K562 (cell line): ENCODE measurements at regions not wholly inside any gene's neighbourhood (a gene's known extent, or its start where the extent isn't known, plus 50 kb on each side); places are given as distances from the start of the nearest gene placed in this dataset.

ENCODE experiments used
- ATAC-seq: fragments of 200-7000 bp; cut with Tn5 transposase; 3 replicates; pipeline ENCODE4 v1.9.1; 2020; ENCODE audit warnings: moderate library complexity
- BruUV-seq: library from RNA; stranded (reverse); fragments of 400-500 nt; replicated peaks from 2 replicates; lab custom pipeline; 2021; lab: Mats Ljungman, UMichigan
- CTCF ChIA-PET: fragments of 300-600 bp; formaldehyde crosslinking; extraction: SDS; loops from one replicate; lab custom pipeline; 2021; ENCODE audit warnings: low intra/inter-chr PET ratio; lab: Yijun Ruan, JAX
- POLR2A ChIA-PET: fragments of 300-600, 350-650 bp; sonication (Branson Sonifier 250); formaldehyde crosslinking; extraction: SDS; loops from one replicate; lab custom pipeline; 2021; ENCODE audit warnings: antibody characterized with exemption, inconsistent platforms; lab: Yijun Ruan, JAX
- DNase-seq, 4 experiments: peaks; one replicate each; pipeline versions ENCODE4 v3.0.0 to v3.0.0-alpha.2; 2011 to 2018; ENCODE audit warnings: low spot score in 3 of 4, mixed read lengths in 3 of 4; ENCODE audit errors: extremely low read depth in 1 of 4
- FAIRE-seq: peaks from 2 replicates; lab custom pipeline; 2011; peaks lifted over from hg19 to GRCh38; lab: Jason Lieb, UNC
- H2AFZ ChIP-seq: 2 replicates; pipeline ENCODE4 v1.6.0; 2011; ENCODE audit warnings: low read depth, low read length, control low read depth, inconsistent platforms
- H3K27ac ChIP-seq: fragments of 200-600 bp; 3 replicates; pipeline ENCODE4 v1.8.0; 2011; ENCODE audit warnings: low read depth, mild to moderate bottlenecking, control low read depth, inconsistent platforms, low read length, moderate library complexity, mixed read lengths; ENCODE audit errors: extremely low read depth
- H3K27me3 ChIP-seq, 2 experiments: fragments of 300-600 bp in 1 of 2; 2 replicates in 1 of 2; 3 replicates in 1 of 2; pipeline versions ENCODE4 v1.6.0 to v1.8.0; 2011; ENCODE audit warnings: inconsistent platforms in 2 of 2, low read length in 2 of 2, mild to moderate bottlenecking in 1 of 2, mixed read lengths in 1 of 2, moderate library complexity in 1 of 2; ENCODE audit not compliant: control insufficient read depth in 2 of 2, insufficient read depth in 2 of 2
- H3K36me3 ChIP-seq: fragments of 300-600 bp; 3 replicates; pipeline ENCODE4 v1.8.0; 2011; ENCODE audit warnings: mild to moderate bottlenecking, low read length, inconsistent platforms; ENCODE audit not compliant: control insufficient read depth, insufficient read depth
- H3K4me1 ChIP-seq, 2 experiments: fragments of 200-600 bp in 1 of 2; replicated peaks in 1 of 2; 2 replicates in 1 of 2; 3 replicates in 1 of 2; pipeline versions ENCODE4 v1.5.1 to v1.8.0; 2011; ENCODE audit warnings: inconsistent platforms in 2 of 2, low read length in 2 of 2, mild to moderate bottlenecking in 1 of 2, mixed read lengths in 1 of 2, moderate library complexity in 1 of 2; ENCODE audit not compliant: control insufficient read depth in 2 of 2, insufficient read depth in 2 of 2
- H3K4me2 ChIP-seq: 2 replicates; pipeline ENCODE4 v1.6.1; 2011; ENCODE audit warnings: low read length, control low read depth, inconsistent platforms, mixed read lengths; ENCODE audit not compliant: insufficient read depth
- H3K4me3 ChIP-seq: fragments of 200-600 bp; sonication (generic), shearing (Covaris generic); 2 replicates; pipeline ENCODE4 v1.5.1; 2016; ENCODE audit warnings: control low read depth, inconsistent platforms
- H3K79me2 ChIP-seq: fragments of 200-600 bp; 3 replicates; pipeline ENCODE4 v1.8.0; 2011; ENCODE audit warnings: low read length, inconsistent platforms; ENCODE audit not compliant: control insufficient read depth, insufficient read depth
- H3K9ac ChIP-seq, 2 experiments: 2 replicates each; pipeline versions ENCODE4 v1.6.0 to v1.6.1; 2011; ENCODE audit warnings: low read depth in 2 of 2, low read length in 2 of 2, control low read depth in 1 of 2, inconsistent platforms in 1 of 2, mild to moderate bottlenecking in 1 of 2, mixed read lengths in 1 of 2; ENCODE audit not compliant: insufficient read depth in 1 of 2
- H3K9me1 ChIP-seq: one replicate; pipeline ENCODE4 v1.6.0; 2011; ENCODE audit warnings: inconsistent platforms, mild to moderate bottlenecking, low read length, moderate library complexity; ENCODE audit not compliant: control insufficient read depth, insufficient read depth
- H3K9me3 ChIP-seq: replicated peaks from 2 replicates; pipeline ENCODE4 v1.5.1; 2011; ENCODE audit warnings: low read depth, low read length, inconsistent platforms; ENCODE audit not compliant: control insufficient read depth, insufficient read depth
- H4K20me1 ChIP-seq: replicated peaks from 2 replicates; pipeline ENCODE4 v1.6.1; 2011; ENCODE audit warnings: low read length, inconsistent platforms, mixed read lengths; ENCODE audit not compliant: control insufficient read depth, insufficient read depth
- COPS2 ChIP-seq: fragments of 450-650 bp; conservative IDR thresholded peaks from 2 replicates; pipeline ENCODE4 v1.6.1; 2016; ENCODE audit warnings: mild to moderate bottlenecking, moderate library complexity
- CTBP1 ChIP-seq: fragments of 450-650 bp; IDR thresholded peaks from 2 replicates; pipeline ENCODE4 v1.6.1; 2016; ENCODE audit warnings: borderline replicate concordance
- FOSL1 ChIP-seq: fragments of 200-800 bp; sonication (Bioruptor generic); conservative IDR thresholded peaks from 2 replicates; pipeline ENCODE4 v1.6.1; 2016; ENCODE audit warnings: missing genetic modification characterization, missing compliant biosample characterization
- FOXA3 ChIP-seq, 2 experiments: fragments of 450-650 bp in 1 of 2; sonication (generic) in 1 of 2; formaldehyde crosslinking; IDR thresholded peaks in 1 of 2; conservative IDR thresholded peaks in 1 of 2; 2 replicates each; pipeline versions ENCODE4 v1.4.0 to v1.8.0; 2020 to 2022; ENCODE audit warnings: mild to moderate bottlenecking in 2 of 2, missing genetic modification reagents in 1 of 2
- FOXJ2 ChIP-seq: fragments of 200-800 bp; sonication (Bioruptor generic); IDR thresholded peaks from 2 replicates; pipeline ENCODE4 v1.6.1; 2016; ENCODE audit warnings: missing genetic modification characterization, missing compliant biosample characterization
- HDAC6 ChIP-seq: IDR thresholded peaks from 2 replicates; pipeline ENCODE4 v1.6.1; 2012; ENCODE audit warnings: low read depth, mild to moderate bottlenecking, control low read depth, inconsistent platforms, low read length, moderate library complexity
- HNRNPLL ChIP-seq: fragments of 200-400 bp; formaldehyde crosslinking; IDR thresholded peaks from 2 replicates; pipeline ENCODE4 v1.6.1; 2017; ENCODE audit warnings: low read length, low read depth, mild to moderate bottlenecking; ENCODE audit not compliant: poor library complexity, severe bottlenecking
- LCOR ChIP-seq: sonication (generic); formaldehyde crosslinking; IDR thresholded peaks from 2 replicates; pipeline ENCODE4 v1.8.0; 2022; ENCODE audit warnings: mild to moderate bottlenecking, missing genetic modification reagents
- MBD1 ChIP-seq: fragments of 250-450 bp; sonication (Bioruptor Pico); IDR thresholded peaks from 2 replicates; pipeline ENCODE4 v1.8.0; 2022; ENCODE audit warnings: inconsistent platforms
- PKNOX1 ChIP-seq: fragments of 450-650 bp; IDR thresholded peaks from 2 replicates; pipeline ENCODE4 v1.6.1; 2016
- RFX1 ChIP-seq: fragments of 450-650 bp; IDR thresholded peaks from 2 replicates; pipeline ENCODE4 v1.6.1; 2016; ENCODE audit warnings: mild to moderate bottlenecking, moderate library complexity
- SMARCA5 ChIP-seq: fragments of 450-650 bp; IDR thresholded peaks from 2 replicates; pipeline ENCODE4 v1.6.1; 2016
- ZNF589 ChIP-seq: fragments of 200-800 bp; sonication (Bioruptor generic); IDR thresholded peaks from 2 replicates; pipeline ENCODE4 v1.6.1; 2016; ENCODE audit warnings: low read depth, missing genetic modification characterization, missing compliant biosample characterization
- WGBS: fragments of 100-300 bp; shearing (Covaris generic); methylation state at CpG from one replicate; pipeline ENCODE4 v1.1.6; 2016; ENCODE audit warnings: low coverage, mixed read lengths; ENCODE audit not compliant: insufficient coverage; ENCODE audit errors: missing lambda C conversion rate; 5-methylcytosine and 5-hydroxymethylcytosine counted together
- in situ Hi-C: fragments of 300-500 bp; cut with MboI; formaldehyde crosslinking; loops from 4 replicates; pipeline ENCODE4 v1.15.0; 2018; ENCODE audit warnings: inconsistent platforms, mixed read lengths
- intact Hi-C: fragments of 100-400 bp; cut with micrococcal nuclease; formaldehyde crosslinking; loops from 2 replicates; pipeline ENCODE4 v1.14.2; 2022

GRCh38 chr19:28618504-28618903 lies 594.4 kb downstream of the UQCRFS1 start:
- BruUV-seq: no TSS peak
- 0 out of 2 replicates have a peak, but pooled peaks cover 4% of the 10 kb centered on the region for H4K20me1 ChIP-seq
- H3K27me3 ChIP-seq: no peaks in the 10 kb centered on the region
- no peak overlapping the region for H3K27ac ChIP-seq
- CTCF ChIA-PET: no interaction called here
- WGBS: 53% methylated on average over 4 of the region's 4 CpGs
- no peak overlapping the region for H3K4me3 ChIP-seq
- H3K79me2 ChIP-seq: no peaks in the 10 kb centered on the region
- FAIRE-seq (no peak), DNase-seq (no peak), ATAC-seq (no peak)
- peaks cover 17% of the 10 kb centered on the region for H3K36me3 ChIP-seq
- peaks cover 5 to 6% of the 10 kb centered on the region in 2 experiments; a peak in 4 of 5 replicates for H3K4me1 ChIP-seq
- no peak overlapping the region for H3K9ac ChIP-seq
- intact Hi-C loops: no loop called here
- H3K4me2 ChIP-seq: no peak overlapping the region
- no peak overlapping the region for H2AFZ ChIP-seq
- no peaks in the 10 kb centered on the region for H3K9me1 ChIP-seq
- in situ Hi-C loops: no loop called here
- POLR2A ChIA-PET: interaction anchor here (2.6 kb wide), 1 partner anchor 14 kb away, joined by 14 read pairs; no protein-coding TSS in a partner anchor
- H3K9me3 ChIP-seq: peaks cover 5% of the 10 kb centered on the region; the same call in 1 of the 2 replicates
- no peak for TF ChIP-seq CTBP1
- peak; percentile 69 for TF ChIP-seq RFX1

GRCh38 chr19:28615966-28616365 lies 597.0 kb downstream of the UQCRFS1 start:
- ATAC-seq: peak; percentile 64
- Histone ChIP-seq H4K20me1 (0 out of 2 replicates have a peak, but pooled peaks cover 4% of the 10 kb centered on the region), H3K27ac (peak overlapping the region; percentile 62; the same call in 2 of the 3 replicates), H3K4me1 (peaks cover 5 to 6% of the 10 kb centered on the region in 2 experiments; a peak in 4 of 5 replicates), H3K4me2 (no peak overlapping the region), H3K9me1 (no peaks in the 10 kb centered on the region), H3K4me3 (no peak overlapping the region), H3K9me3 (peaks cover 24% of the 10 kb centered on the region), H3K79me2 (peaks cover 18% of the 10 kb centered on the region), H3K27me3 (no peaks in the 10 kb centered on the region), H3K9ac (no peak overlapping the region), H2AFZ (no peak overlapping the region), H3K36me3 (peaks cover 43% of the 10 kb centered on the region)
- FAIRE-seq: peak; percentile 64
- intact Hi-C loops: no loop called here
- in situ Hi-C loops: no loop called here
- CTCF ChIA-PET: no interaction called here
- 0% methylated on average over 1 of the region's 1 CpG for WGBS
- POLR2A ChIA-PET: interaction anchor here (0.6 to 1.6 kb wide), 6 partner anchors 10 to 581 kb away, joined by 3 to 9 read pairs (median 3); no protein-coding TSS in a partner anchor
- BruUV-seq: no TSS peak
- DNase-seq: peak; percentile 31 to 70 (median 48)
- TF ChIP-seq FOXA3 (CRISPR knock-in tag; conservative IDR thresholded peaks at IDR 0.05 in 1 of 2, IDR thresholded peaks at IDR 0.05 in 1 of 2): no peak
- TF ChIP-seq COPS2: no peak
- no peak for TF ChIP-seq ZNF589 (CRISPR knock-in tag)
- no peak; the same call in 1 of the 2 replicates for TF ChIP-seq FOSL1
- no peak for TF ChIP-seq HNRNPLL
- TF ChIP-seq PKNOX1: no peak
- no peak for TF ChIP-seq FOXJ2 (tag)
- no peak for TF ChIP-seq RFX1
- no peak for TF ChIP-seq MBD1
- no peak for TF ChIP-seq SMARCA5
- TF ChIP-seq LCOR (CRISPR knock-in tag): no peak
- TF ChIP-seq HDAC6: no peak
